B cell (primary cell): ENCODE measurements at regions not wholly inside any gene's neighbourhood (a gene's known extent, or its start where the extent isn't known, plus 50 kb on each side); places are given as distances from the start of the nearest gene placed in this dataset.

Source experiments
- ATAC-seq: fragments of 200-7000 bp; cut with Tn5 transposase; one replicate; pipeline ENCODE4 v1.10.0; 2021; ENCODE audit warnings: low read depth, mild to moderate bottlenecking, moderate number of reproducible peaks, moderate library complexity
- CTCF ChIA-PET: fragments of 350-600 bp; sonication (Branson Sonifier 250); formaldehyde crosslinking; loops from one replicate; lab custom pipeline; 2021; ENCODE audit warnings: antibody characterized with exemption, inconsistent platforms; lab: Charles Lee
- POLR2A ChIA-PET: fragments of 350-600 bp; sonication (Branson Sonifier 250); formaldehyde crosslinking; loops from one replicate; lab custom pipeline; 2021; ENCODE audit warnings: antibody characterized with exemption; lab: Charles Lee
- DNase-seq: peaks from one replicate; pipeline ENCODE4 v3.0.0; 2013
- H2AFZ ChIP-seq: 2 replicates; pipeline ENCODE4 v1.6.1; 2012; ENCODE audit warnings: mild to moderate bottlenecking, low read depth, low read length; ENCODE audit not compliant: insufficient read depth, poor library complexity, severe bottlenecking
- H3K27ac ChIP-seq, 2 donors: 1 replicate in 1 of 2; 2 replicates in 1 of 2; pipeline ENCODE4 v1.5.1; 2012 to 2013; ENCODE audit warnings: low read length in 2 of 2, mild to moderate bottlenecking in 2 of 2, moderate library complexity in 1 of 2
- H3K27me3 ChIP-seq, 4 experiments: fragments of 200-600 bp in 1 of 4; sonication (generic) in 1 of 4; replicated peaks in 1 of 4; 1 replicate in 2 of 4; 2 replicates in 2 of 4; pipeline versions ENCODE4 v1.6.1 to v1.7.0; 2013 to 2016; ENCODE audit warnings: low read length in 3 of 4, mild to moderate bottlenecking in 2 of 4, mixed read lengths in 1 of 4, moderate library complexity in 1 of 4; ENCODE audit not compliant: insufficient read depth in 4 of 4, control insufficient read depth in 3 of 4; ENCODE audit errors: control extremely low read depth in 1 of 4
- H3K36me3 ChIP-seq, 2 experiments: replicated peaks in 1 of 2; 1 replicate in 1 of 2; 2 replicates in 1 of 2; pipeline versions ENCODE4 v1.6.1 to v1.7.1; 2013; ENCODE audit warnings: low read length in 1 of 2; ENCODE audit not compliant: insufficient read depth in 2 of 2, control insufficient read depth in 1 of 2; ENCODE audit errors: control extremely low read depth in 1 of 2, extremely low read depth in 1 of 2
- H3K4me1 ChIP-seq, 2 donors: fragments of 200-600 bp in 1 of 2; sonication (generic) in 1 of 2; 1 replicate in 1 of 2; 2 replicates in 1 of 2; pipeline versions ENCODE4 v1.5.1 to v1.6.1; 2013 to 2017; ENCODE audit warnings: low read length in 2 of 2; ENCODE audit not compliant: control insufficient read depth in 2 of 2, insufficient read depth in 2 of 2
- H3K4me2 ChIP-seq: replicated peaks from 2 replicates; pipeline ENCODE3; 2012; ENCODE audit warnings: mild to moderate bottlenecking, low read depth, low read length; ENCODE audit not compliant: poor library complexity, severe bottlenecking
- H3K4me3 ChIP-seq, 5 experiments: fragments of 200-600 bp in 1 of 5; sonication (generic) in 1 of 5; 1 replicate in 3 of 5; 2 replicates in 2 of 5; pipeline versions ENCODE4 v1.5.1 to v1.7.0; 2011 to 2016; ENCODE audit warnings: low read length in 4 of 5, mild to moderate bottlenecking in 4 of 5, low read depth in 2 of 5, control low read depth in 1 of 5, moderate library complexity in 1 of 5; ENCODE audit not compliant: insufficient read depth in 1 of 5; ENCODE audit errors: control extremely low read depth in 1 of 5, extremely low read depth in 1 of 5
- H3K79me2 ChIP-seq: fragments of 200-600 bp; sonication (generic); one replicate; pipeline ENCODE4 v1.6.0; 2016; ENCODE audit warnings: low read length; ENCODE audit not compliant: control insufficient read depth, insufficient read depth
- H3K9ac ChIP-seq: fragments of 200-600 bp; sonication (generic); 2 replicates; pipeline ENCODE4 v1.6.1; 2017; ENCODE audit warnings: mild to moderate bottlenecking, low read length, moderate library complexity
- H3K9me3 ChIP-seq, 3 donors: one replicate each; pipeline versions ENCODE4 v1.6.1 to v1.7.1; 2013; ENCODE audit warnings: low read length in 2 of 3; ENCODE audit not compliant: control insufficient read depth in 2 of 3, insufficient read depth in 1 of 3; ENCODE audit errors: control extremely low read depth in 1 of 3
- H4K20me1 ChIP-seq: 2 replicates; pipeline ENCODE4 v1.6.0; 2012; ENCODE audit warnings: mild to moderate bottlenecking, low read length; ENCODE audit not compliant: insufficient read depth, control insufficient read depth, poor library complexity, severe bottlenecking
- H3K27ac Mint-ChIP-seq: one replicate; pipeline ENCODE4 v1.8.0; 2021; ENCODE audit warnings: mixed read lengths
- H3K27me3 Mint-ChIP-seq: one replicate; pipeline ENCODE4 v1.8.0; 2021; ENCODE audit warnings: mixed read lengths
- H3K4me1 Mint-ChIP-seq: one replicate; pipeline ENCODE4 v1.8.0; 2021; ENCODE audit warnings: mixed read lengths
- H3K4me3 Mint-ChIP-seq: one replicate; pipeline ENCODE4 v1.8.0; 2021; ENCODE audit warnings: mixed read lengths
- H3K9me3 Mint-ChIP-seq: one replicate; pipeline ENCODE4 v1.8.0; 2022; ENCODE audit warnings: mixed read lengths; ENCODE audit not compliant: insufficient read depth
- CTCF ChIP-seq: fragments of 200-600 bp; IDR thresholded peaks from one replicate; pipeline ENCODE4 v1.8.0; 2022; ENCODE audit warnings: antibody characterized with exemption, mild to moderate bottlenecking
- EZH2 ChIP-seq: IDR thresholded peaks from 2 replicates; pipeline ENCODE4 v1.6.1; 2012; ENCODE audit warnings: borderline replicate concordance, low read depth, mild to moderate bottlenecking, moderate library complexity, low read length; ENCODE audit not compliant: insufficient read depth, poor library complexity, severe bottlenecking
- WGBS: methylation state at CpG from one replicate; pipeline ENCODE4 v1.1.5; 2013; ENCODE audit warnings: missing lambda C conversion rate; ENCODE audit not compliant: insufficient coverage; 5-methylcytosine and 5-hydroxymethylcytosine counted together
- intact Hi-C: fragments of 100-400 bp; cut with micrococcal nuclease; formaldehyde crosslinking; loops from one replicate; pipeline ENCODE4 v1.10.0; 2022

- no peak overlapping the region for H3K27ac Mint-ChIP-seq
- DNase-seq (no peak), ATAC-seq (no peak)
- Histone ChIP-seq H2AFZ (no peak overlapping the region), H3K9me3 (peaks cover 1 to 14% (median 5%) of the 10 kb centered on the region in 3 donors), H3K9ac (no peak overlapping the region), H3K4me3 (no peak overlapping the region), H3K27ac (no peak overlapping the region), H3K27me3 (no peaks in the 10 kb centered on the region), H3K36me3 (no peaks in the 10 kb centered on the region), H3K4me1 (no peaks in the 10 kb centered on the region), H4K20me1 (no peaks in the 10 kb centered on the region), H3K79me2 (no peaks in the 10 kb centered on the region), H3K4me2 (no peak overlapping the region)
- no peaks in the 10 kb centered on the region for H3K4me1 Mint-ChIP-seq
- H3K27me3 Mint-ChIP-seq = peaks cover 6% of the 10 kb centered on the region
- intact Hi-C loops = no loop called here
- H3K4me3 Mint-ChIP-seq = no peak overlapping the region
- WGBS = no CpG with 5 or more reads among the region's 3 CpGs
- ChIA-PET POLR2A (no interaction called here), CTCF (no interaction called here)
- H3K9me3 Mint-ChIP-seq = peaks cover 1% of the 10 kb centered on the region
- TF ChIP-seq EZH2 (no peak), CTCF (no peak)
Measured at GRCh38 chr17:428414-428813, 75.8 kb upstream of the RPH3AL start.

GRCh38 chr17:427891-428290 is 75.3 kb upstream of the RPH3AL start:
- Histone ChIP-seq H2AFZ (no peak overlapping the region), H3K4me2 (no peak overlapping the region), H3K9me3 (peaks cover 1 to 14% (median 5%) of the 10 kb centered on the region in 3 donors), H3K27me3 (no peaks in the 10 kb centered on the region), H3K9ac (no peak overlapping the region), H3K4me1 (no peaks in the 10 kb centered on the region), H3K27ac (no peak overlapping the region), H3K79me2 (no peaks in the 10 kb centered on the region), H3K36me3 (no peaks in the 10 kb centered on the region), H4K20me1 (no peaks in the 10 kb centered on the region), H3K4me3 (no peak overlapping the region)
- no peak overlapping the region for H3K4me3 Mint-ChIP-seq
- CTCF ChIA-PET = no interaction called here
- intact Hi-C loops = no loop called here
- ATAC-seq (no peak), DNase-seq (no peak)
- WGBS = 97% methylated on average over 3 of the region's 3 CpGs
- POLR2A ChIA-PET = no interaction called here
- H3K4me1 Mint-ChIP-seq = no peaks in the 10 kb centered on the region
- peaks cover 6% of the 10 kb centered on the region for H3K27me3 Mint-ChIP-seq
- H3K27ac Mint-ChIP-seq = no peak overlapping the region
- TF ChIP-seq EZH2 (no peak), CTCF (no peak)
- H3K9me3 Mint-ChIP-seq = peaks cover 1% of the 10 kb centered on the region
